ENCODE measurements at regions not wholly inside any gene's neighbourhood (a gene's known extent, or its start where the extent isn't known, plus 50 kb on each side); places are given as distances from the start of the nearest gene placed in this dataset.

GRCh38 chr5:26239588-26239987, 798.8 kb downstream of the CDH9 start:
- TF ChIP-seq CTCF (conservative IDR thresholded peaks at IDR 0.05 in 1 of 2, IDR thresholded peaks at IDR 0.05 in 1 of 2; ENCODE audit: low read depth in 1 of 2, low read length in 2 of 2) (no peak), EZH2 (IDR thresholded peaks at IDR 0.05; ENCODE audit: low read length, missing control alignments) (no peak)
